DOHH2 (cell line): ENCODE measurements at regions not wholly inside any gene's neighbourhood (a gene's known extent, or its start where the extent isn't known, plus 50 kb on each side); places are given as distances from the start of the nearest gene placed in this dataset.
"Not testable (repeated sequence)": the region's sequence is repeated elsewhere in the genome, so short reads cannot be mapped to it uniquely, and the experiment has no call there.

Source experiments
- CTCF ChIP-seq: fragments of 200-600 bp; sonication (generic); IDR thresholded peaks from one replicate; pipeline ENCODE4 v1.5.1; 2014; ENCODE audit warnings: antibody characterized with exemption, mild to moderate bottlenecking, low read depth, low read length; ENCODE audit not compliant: poor library complexity, severe bottlenecking
- EZH2phosphoT487 ChIP-seq: fragments of 200-600 bp; sonication (generic); IDR thresholded peaks from 2 replicates; pipeline ENCODE4 v1.6.1; 2017; ENCODE audit warnings: borderline replicate concordance, mild to moderate bottlenecking, antibody characterized with exemption, low read length, moderate library complexity, mixed read lengths

- not testable (repeated sequence) for TF ChIP-seq CTCF, EZH2phosphoT487
Observed at GRCh38 chr22:23432719-23433118, 147.4 kb downstream of the IGLL1 start.
